HCT116 (cell line): ENCODE measurements at regions not wholly inside any gene's neighbourhood (a gene's known extent, or its start where the extent isn't known, plus 50 kb on each side); places are given as distances from the start of the nearest gene placed in this dataset.

Experiments
- ATAC-seq: fragments of 200-7000 bp; cut with Tn5 transposase; 2 replicates; pipeline ENCODE4 v1.9.1; 2020; ENCODE audit warnings: mild to moderate bottlenecking, moderate library complexity
- BruUV-seq: library from RNA; stranded (reverse); fragments of 400-500 nt; replicated peaks from 2 replicates; lab custom pipeline; 2021; lab: Mats Ljungman, UMichigan
- CTCF ChIA-PET: fragments of 300-600 bp; sonication (Branson Sonifier 250); formaldehyde crosslinking; loops from one replicate; lab custom pipeline; 2021; ENCODE audit warnings: antibody characterized with exemption; lab: Charles Lee
- POLR2A ChIA-PET: fragments of 300-600, 350-600 bp; sonication (Branson Sonifier 250); formaldehyde crosslinking; loops from one replicate; lab custom pipeline; 2021; ENCODE audit warnings: antibody characterized with exemption; lab: Charles Lee
- RAD21 ChIA-PET, 2 experiments: fragments of 300-600 bp; sonication (Branson Sonifier 250); formaldehyde crosslinking; loops; one replicate each; lab custom pipeline; 2023; ENCODE audit warnings: low total read pairs in 2 of 2; ENCODE audit not compliant: uncharacterized antibody in 2 of 2, unreplicated experiment in 2 of 2, low non-redundant PET in 1 of 2; lab: Charles Lee
- DNase-seq: peaks from one replicate; pipeline ENCODE4 v3.0.0-alpha.2; 2010; ENCODE audit warnings: low read depth, low spot score
- H2AFZ ChIP-seq: fragments of 200-600 bp; shearing (Covaris generic), sonication (generic); 2 replicates; pipeline ENCODE4 v1.6.1; 2017; ENCODE audit warnings: low read depth, mixed run types, mixed read lengths, antibody characterized with exemption, low read length; ENCODE audit not compliant: poor library complexity, severe bottlenecking
- H3K27ac ChIP-seq: 2 replicates; pipeline ENCODE4 v1.5.1; 2012; ENCODE audit warnings: low read depth, low read length
- H3K27me3 ChIP-seq: fragments of 200-600 bp; sonication (generic); 2 replicates; pipeline ENCODE4 v1.6.1; 2016; ENCODE audit warnings: mixed run types, low read length, mixed read lengths; ENCODE audit not compliant: insufficient read depth
- H3K36me3 ChIP-seq, 2 experiments: fragments of 200-500 bp in 1 of 2; fragments of 200-600 bp in 1 of 2; sonication (Bioruptor generic) in 1 of 2; sonication (generic) in 1 of 2; 2 replicates each; pipeline versions ENCODE4 v1.5.1 to v1.6.1; 2014 to 2016; ENCODE audit warnings: low read length in 2 of 2, inconsistent platforms in 1 of 2, mixed read lengths in 1 of 2, mixed run types in 1 of 2; ENCODE audit not compliant: insufficient read depth in 2 of 2, control insufficient read depth in 1 of 2
- H3K4me1 ChIP-seq, 2 experiments: fragments of 200-600 bp in 1 of 2; sonication (generic) in 1 of 2; 2 replicates each; pipeline versions ENCODE4 v1.5.1 to v1.6.1; 2012 to 2017; ENCODE audit warnings: low read length in 2 of 2, inconsistent platforms in 1 of 2, mild to moderate bottlenecking in 1 of 2, mixed read lengths in 1 of 2, mixed run types in 1 of 2, moderate library complexity in 1 of 2; ENCODE audit not compliant: insufficient read depth in 2 of 2, control insufficient read depth in 1 of 2
- H3K4me2 ChIP-seq: fragments of 200-600 bp; sonication (generic); 2 replicates; pipeline ENCODE4 v1.6.1; 2017; ENCODE audit warnings: mixed run types, low read length, mixed read lengths
- H3K4me3 ChIP-seq, 2 experiments: fragments of 200-600 bp in 1 of 2; sonication (generic) in 1 of 2; replicated peaks in 1 of 2; 2 replicates each; pipeline ENCODE4 v1.5.1; 2011 to 2016; ENCODE audit warnings: low read length in 2 of 2, control low read depth in 1 of 2, low read depth in 1 of 2, mild to moderate bottlenecking in 1 of 2, mixed read lengths in 1 of 2, mixed run types in 1 of 2
- H3K79me2 ChIP-seq: fragments of 200-600 bp; sonication (generic); 2 replicates; pipeline ENCODE4 v1.6.1; 2017; ENCODE audit warnings: mild to moderate bottlenecking, mixed run types, low read length, moderate library complexity, mixed read lengths; ENCODE audit not compliant: insufficient read depth
- H3K9ac ChIP-seq: fragments of 200-600 bp; sonication (generic); 2 replicates; pipeline ENCODE4 v1.6.1; 2016; ENCODE audit warnings: low read length, mixed read lengths
- H3K9me2 ChIP-seq: fragments of 200-600 bp; sonication (generic), shearing (Covaris generic); 2 replicates; pipeline ENCODE4 v1.6.1; 2017; ENCODE audit warnings: mixed run types, mild to moderate bottlenecking, moderate library complexity; ENCODE audit not compliant: insufficient read depth
- H3K9me3 ChIP-seq, 2 experiments: fragments of 200-500 bp in 1 of 2; fragments of 200-600 bp in 1 of 2; sonication (Bioruptor generic) in 1 of 2; sonication (generic) in 1 of 2; 2 replicates each; pipeline ENCODE4 v1.6.1; 2014 to 2017; ENCODE audit warnings: low read length in 2 of 2, mixed read lengths in 2 of 2, inconsistent platforms in 1 of 2, low read depth in 1 of 2, mild to moderate bottlenecking in 1 of 2, mixed run types in 1 of 2, moderate library complexity in 1 of 2; ENCODE audit not compliant: control insufficient read depth in 1 of 2, insufficient read depth in 1 of 2
- H4K20me1 ChIP-seq: fragments of 200-600 bp; sonication (generic), shearing (Covaris generic); 2 replicates; pipeline ENCODE4 v1.6.1; 2017; ENCODE audit warnings: mixed run types, mild to moderate bottlenecking, moderate library complexity; ENCODE audit not compliant: insufficient read depth
- CBX3 ChIP-seq: IDR thresholded peaks from 2 replicates; pipeline ENCODE4 v1.6.1; 2012; ENCODE audit warnings: low read depth
- EGR1 ChIP-seq: IDR thresholded peaks from 2 replicates; pipeline ENCODE4 v1.6.1; 2012; ENCODE audit warnings: low read depth
- ELF1 ChIP-seq: IDR thresholded peaks from 2 replicates; pipeline ENCODE4 v1.6.1; 2012; ENCODE audit warnings: low read depth, borderline replicate concordance
- EZH2 ChIP-seq: fragments of 200-600 bp; sonication (generic); IDR thresholded peaks from 2 replicates; pipeline ENCODE4 v1.6.1; 2017; ENCODE audit warnings: antibody characterized with exemption, mixed run types
- FOSL1 ChIP-seq: IDR thresholded peaks from 2 replicates; pipeline ENCODE4 v1.6.1; 2012; ENCODE audit warnings: low read depth
- POLR2A ChIP-seq: IDR thresholded peaks from 2 replicates; pipeline ENCODE4 v1.7.0; 2011; ENCODE audit warnings: borderline replicate concordance; ENCODE audit not compliant: insufficient read depth, insufficient read length; ENCODE audit errors: extremely low read depth
- RAD21 ChIP-seq: IDR thresholded peaks from 2 replicates; pipeline ENCODE4 v1.6.1; 2012; ENCODE audit warnings: low read depth, mild to moderate bottlenecking
- SIN3A ChIP-seq: IDR thresholded peaks from 2 replicates; pipeline ENCODE4 v1.6.1; 2012; ENCODE audit warnings: low read depth
- TCF7L2 ChIP-seq: IDR thresholded peaks from 2 replicates; pipeline ENCODE4 v1.7.0; 2011; ENCODE audit warnings: borderline replicate concordance, inconsistent platforms; ENCODE audit not compliant: insufficient read depth, insufficient read length; ENCODE audit errors: extremely low read depth
- YY1 ChIP-seq: IDR thresholded peaks from 2 replicates; pipeline ENCODE4 v1.6.1; 2011; ENCODE audit warnings: low read length, low read depth, moderate library complexity, mild to moderate bottlenecking; ENCODE audit not compliant: insufficient replicate concordance; ENCODE audit errors: extremely low read depth
- ZFX ChIP-seq: fragments of 450-650 bp; IDR thresholded peaks from 2 replicates; pipeline ENCODE4 v1.6.1; 2017
- ZNF274 ChIP-seq: fragments of 200-500 bp; sonication (Bioruptor generic); IDR thresholded peaks from 2 replicates; pipeline ENCODE4 v1.6.1; 2014; ENCODE audit warnings: mild to moderate bottlenecking, low read depth, low read length, inconsistent platforms
- intact Hi-C: fragments of 100-400 bp; cut with micrococcal nuclease; formaldehyde crosslinking; loops from 2 replicates; pipeline ENCODE4 v1.10.0; 2022
- TF ChIP-seq, protein P1 (sequence below): IDR thresholded peaks from 2 replicates; pipeline ENCODE4 v1.6.1; 2012; ENCODE audit warnings: low read depth
- TF ChIP-seq, protein P2 (sequence below), 3 experiments: fragments of 200-600 bp in 1 of 3; sonication (generic) in 1 of 3; IDR thresholded peaks in 2 of 3; conservative IDR thresholded peaks in 1 of 3; 2 replicates each; pipeline ENCODE4 v1.5.1; 2012 to 2017; ENCODE audit warnings: low read depth in 2 of 3, low read length in 2 of 3, antibody characterized with exemption in 1 of 3, borderline replicate concordance in 1 of 3, control low read depth in 1 of 3, mild to moderate bottlenecking in 1 of 3, mixed read lengths in 1 of 3, mixed run types in 1 of 3, moderate library complexity in 1 of 3; ENCODE audit not compliant: insufficient read depth in 1 of 3
- TF ChIP-seq, protein P3 (sequence below): IDR thresholded peaks from 2 replicates; pipeline ENCODE4 v1.6.1; 2012
- TF ChIP-seq, protein P4 (sequence below): IDR thresholded peaks from 2 replicates; pipeline ENCODE4 v1.6.1; 2011; ENCODE audit warnings: mild to moderate bottlenecking, low read length, moderate library complexity; ENCODE audit not compliant: insufficient replicate concordance; ENCODE audit errors: extremely low read depth

DNA sequence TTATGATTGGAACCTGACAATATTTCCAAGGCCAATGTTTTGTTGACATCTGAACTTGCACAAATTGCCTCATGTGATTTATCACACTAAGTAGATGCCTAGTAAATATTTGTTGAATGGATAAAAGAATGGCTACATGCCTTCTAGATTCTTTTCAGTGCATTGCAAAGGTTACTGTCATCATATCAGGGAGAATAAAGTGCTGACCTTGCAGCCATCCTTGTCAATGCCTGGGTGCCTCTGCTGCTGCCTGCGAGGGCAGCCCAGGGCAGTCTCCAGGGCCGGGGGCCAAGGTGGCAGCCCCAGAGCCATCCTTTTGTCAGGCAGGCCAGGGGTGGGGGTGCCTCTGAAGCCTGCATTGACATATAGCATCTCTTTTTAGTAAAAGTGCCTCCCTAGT, 325.6 kb upstream of the MTNR1B start:
- ATAC-seq, result no peak
- Histone ChIP-seq H3K9me3 (peaks cover 0 to 7% of the 10 kb centered on the region in 2 experiments; a peak in 1 of 4 replicates), H3K4me2 (no peak overlapping the region), H3K27ac (no peak overlapping the region), H3K9me2 (no peaks in the 10 kb centered on the region), H4K20me1 (no peaks in the 10 kb centered on the region), H3K36me3 (no peaks in the 10 kb centered on the region; a peak in 1 of 4 replicates), H3K4me3 (no peak overlapping the region), H3K4me1 (no peaks in the 10 kb centered on the region), H2AFZ (no peak overlapping the region), H3K79me2 (no peaks in the 10 kb centered on the region), H3K27me3 (no peaks in the 10 kb centered on the region), H3K9ac (no peak overlapping the region)
- POLR2A ChIA-PET, result no interaction called here
- RAD21 ChIA-PET, result no interaction called here
- CTCF ChIA-PET, result no interaction called here
- DNase-seq, result no peak
- intact Hi-C loops, result no loop called here
- TF ChIP-seq, protein P1, sequence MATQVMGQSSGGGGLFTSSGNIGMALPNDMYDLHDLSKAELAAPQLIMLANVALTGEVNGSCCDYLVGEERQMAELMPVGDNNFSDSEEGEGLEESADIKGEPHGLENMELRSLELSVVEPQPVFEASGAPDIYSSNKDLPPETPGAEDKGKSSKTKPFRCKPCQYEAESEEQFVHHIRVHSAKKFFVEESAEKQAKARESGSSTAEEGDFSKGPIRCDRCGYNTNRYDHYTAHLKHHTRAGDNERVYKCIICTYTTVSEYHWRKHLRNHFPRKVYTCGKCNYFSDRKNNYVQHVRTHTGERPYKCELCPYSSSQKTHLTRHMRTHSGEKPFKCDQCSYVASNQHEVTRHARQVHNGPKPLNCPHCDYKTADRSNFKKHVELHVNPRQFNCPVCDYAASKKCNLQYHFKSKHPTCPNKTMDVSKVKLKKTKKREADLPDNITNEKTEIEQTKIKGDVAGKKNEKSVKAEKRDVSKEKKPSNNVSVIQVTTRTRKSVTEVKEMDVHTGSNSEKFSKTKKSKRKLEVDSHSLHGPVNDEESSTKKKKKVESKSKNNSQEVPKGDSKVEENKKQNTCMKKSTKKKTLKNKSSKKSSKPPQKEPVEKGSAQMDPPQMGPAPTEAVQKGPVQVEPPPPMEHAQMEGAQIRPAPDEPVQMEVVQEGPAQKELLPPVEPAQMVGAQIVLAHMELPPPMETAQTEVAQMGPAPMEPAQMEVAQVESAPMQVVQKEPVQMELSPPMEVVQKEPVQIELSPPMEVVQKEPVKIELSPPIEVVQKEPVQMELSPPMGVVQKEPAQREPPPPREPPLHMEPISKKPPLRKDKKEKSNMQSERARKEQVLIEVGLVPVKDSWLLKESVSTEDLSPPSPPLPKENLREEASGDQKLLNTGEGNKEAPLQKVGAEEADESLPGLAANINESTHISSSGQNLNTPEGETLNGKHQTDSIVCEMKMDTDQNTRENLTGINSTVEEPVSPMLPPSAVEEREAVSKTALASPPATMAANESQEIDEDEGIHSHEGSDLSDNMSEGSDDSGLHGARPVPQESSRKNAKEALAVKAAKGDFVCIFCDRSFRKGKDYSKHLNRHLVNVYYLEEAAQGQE, result no peak
- no peak for TF ChIP-seq FOSL1
- no peak for TF ChIP-seq EZH2
- no peak for TF ChIP-seq TCF7L2
- TF ChIP-seq ZNF274, result no peak
- TF ChIP-seq YY1, result no peak
- TF ChIP-seq ZFX, result no peak
- TF ChIP-seq SIN3A, result no peak
- TF ChIP-seq EGR1, result no peak
- TF ChIP-seq CBX3, result no peak
- TF ChIP-seq ELF1, result no peak
- TF ChIP-seq RAD21, result no peak
- TF ChIP-seq POLR2A, result no peak
- TF ChIP-seq, protein P2, sequence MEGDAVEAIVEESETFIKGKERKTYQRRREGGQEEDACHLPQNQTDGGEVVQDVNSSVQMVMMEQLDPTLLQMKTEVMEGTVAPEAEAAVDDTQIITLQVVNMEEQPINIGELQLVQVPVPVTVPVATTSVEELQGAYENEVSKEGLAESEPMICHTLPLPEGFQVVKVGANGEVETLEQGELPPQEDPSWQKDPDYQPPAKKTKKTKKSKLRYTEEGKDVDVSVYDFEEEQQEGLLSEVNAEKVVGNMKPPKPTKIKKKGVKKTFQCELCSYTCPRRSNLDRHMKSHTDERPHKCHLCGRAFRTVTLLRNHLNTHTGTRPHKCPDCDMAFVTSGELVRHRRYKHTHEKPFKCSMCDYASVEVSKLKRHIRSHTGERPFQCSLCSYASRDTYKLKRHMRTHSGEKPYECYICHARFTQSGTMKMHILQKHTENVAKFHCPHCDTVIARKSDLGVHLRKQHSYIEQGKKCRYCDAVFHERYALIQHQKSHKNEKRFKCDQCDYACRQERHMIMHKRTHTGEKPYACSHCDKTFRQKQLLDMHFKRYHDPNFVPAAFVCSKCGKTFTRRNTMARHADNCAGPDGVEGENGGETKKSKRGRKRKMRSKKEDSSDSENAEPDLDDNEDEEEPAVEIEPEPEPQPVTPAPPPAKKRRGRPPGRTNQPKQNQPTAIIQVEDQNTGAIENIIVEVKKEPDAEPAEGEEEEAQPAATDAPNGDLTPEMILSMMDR (IDR thresholded peaks at IDR 0.05 in 2 of 3, conservative IDR thresholded peaks at IDR 0.05 in 1 of 3; ENCODE audit: borderline replicate concordance in 1 of 3, insufficient read depth in 1 of 3, low read depth in 2 of 3, low read length in 2 of 3), result no peak
- TF ChIP-seq, protein P3, sequence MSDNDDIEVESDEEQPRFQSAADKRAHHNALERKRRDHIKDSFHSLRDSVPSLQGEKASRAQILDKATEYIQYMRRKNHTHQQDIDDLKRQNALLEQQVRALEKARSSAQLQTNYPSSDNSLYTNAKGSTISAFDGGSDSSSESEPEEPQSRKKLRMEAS, result no peak
- TF ChIP-seq, protein P4, sequence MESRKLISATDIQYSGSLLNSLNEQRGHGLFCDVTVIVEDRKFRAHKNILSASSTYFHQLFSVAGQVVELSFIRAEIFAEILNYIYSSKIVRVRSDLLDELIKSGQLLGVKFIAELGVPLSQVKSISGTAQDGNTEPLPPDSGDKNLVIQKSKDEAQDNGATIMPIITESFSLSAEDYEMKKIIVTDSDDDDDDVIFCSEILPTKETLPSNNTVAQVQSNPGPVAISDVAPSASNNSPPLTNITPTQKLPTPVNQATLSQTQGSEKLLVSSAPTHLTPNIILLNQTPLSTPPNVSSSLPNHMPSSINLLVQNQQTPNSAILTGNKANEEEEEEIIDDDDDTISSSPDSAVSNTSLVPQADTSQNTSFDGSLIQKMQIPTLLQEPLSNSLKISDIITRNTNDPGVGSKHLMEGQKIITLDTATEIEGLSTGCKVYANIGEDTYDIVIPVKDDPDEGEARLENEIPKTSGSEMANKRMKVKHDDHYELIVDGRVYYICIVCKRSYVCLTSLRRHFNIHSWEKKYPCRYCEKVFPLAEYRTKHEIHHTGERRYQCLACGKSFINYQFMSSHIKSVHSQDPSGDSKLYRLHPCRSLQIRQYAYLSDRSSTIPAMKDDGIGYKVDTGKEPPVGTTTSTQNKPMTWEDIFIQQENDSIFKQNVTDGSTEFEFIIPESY, result no peak
- TF ChIP-seq, all 23 proteins: peak for 0
- BruUV-seq, result no TSS peak
